HG03060 (cell line): ENCODE measurements at regions not wholly inside any gene's neighbourhood (a gene's known extent, or its start where the extent isn't known, plus 50 kb on each side); places are given as distances from the start of the nearest gene placed in this dataset.

ENCODE experiments used
- ATAC-seq: cut with Tn5 transposase; IDR thresholded peaks from one replicate; pipeline ENCODE4 v1.9.1; 2021; ENCODE audit warnings: low read depth, moderate number of reproducible peaks; ENCODE audit not compliant: unreplicated experiment

- ATAC-seq, result no peak
Measured at GRCh38 chr13:63190742-63191141, 1775.1 kb upstream of the PCDH20 start.

- ATAC-seq, result no peak
Measured at GRCh38 chr13:63190219-63190618, 1774.6 kb upstream of the PCDH20 start.

DNA sequence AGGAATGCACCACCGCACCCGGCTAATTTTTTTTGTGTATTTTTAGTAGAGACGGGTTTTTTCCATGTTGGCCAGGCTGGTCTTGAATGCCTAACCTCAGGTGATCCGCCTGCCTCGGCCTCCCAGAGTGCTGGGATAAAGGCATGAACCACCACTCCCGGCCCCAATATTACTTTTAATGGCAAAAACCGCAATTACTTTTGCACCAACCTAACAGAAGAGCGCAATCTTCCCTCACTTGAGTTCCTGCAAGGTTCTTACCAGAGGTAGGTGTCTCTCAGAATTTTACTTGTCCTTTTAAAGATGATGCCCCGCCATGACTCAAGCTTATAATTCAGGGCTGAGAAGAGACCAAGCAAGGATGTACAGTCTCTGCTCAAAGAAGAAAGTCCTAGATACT is 1774.1 kb upstream of the PCDH20 start:
- ATAC-seq, result no peak

DNA sequence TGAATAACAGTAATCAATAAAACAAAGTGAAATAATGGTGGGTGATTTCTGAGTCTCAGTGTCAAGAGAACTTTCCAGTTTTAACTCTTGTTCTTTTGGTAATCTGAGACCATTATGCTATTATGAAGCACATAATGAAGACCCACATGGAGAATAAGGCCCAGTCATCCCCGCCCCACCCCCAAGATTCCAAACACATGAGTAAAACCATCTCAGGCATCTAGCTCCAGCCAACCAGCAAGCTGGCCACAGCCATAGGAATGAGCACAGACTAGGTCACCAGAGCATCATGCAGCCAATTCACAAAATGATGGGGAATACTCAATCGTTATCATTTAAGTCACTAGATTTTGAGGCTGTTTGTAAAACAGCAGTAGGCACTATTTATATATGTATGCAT is 1769.0 kb upstream of the PCDH20 start:
- ATAC-seq, result no peak

DNA sequence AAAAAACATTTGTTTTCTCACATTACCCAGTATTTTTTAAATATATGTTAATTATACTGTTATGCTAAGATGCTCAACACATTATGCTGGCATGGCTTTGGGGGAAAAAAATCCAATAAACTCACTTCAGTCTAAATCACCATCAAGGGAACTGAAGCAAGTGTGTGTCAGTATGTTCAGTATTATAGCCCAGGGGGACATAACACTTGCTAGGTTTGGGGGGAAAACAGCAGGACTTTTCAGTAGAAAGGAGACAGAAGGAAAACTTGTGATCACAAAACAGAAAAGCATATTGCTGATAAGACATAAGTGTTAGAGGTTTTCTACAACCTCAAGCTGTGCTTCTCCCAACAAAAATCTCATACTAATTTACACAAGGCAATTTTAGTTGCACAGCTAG is 1759.9 kb upstream of the PCDH20 start:
- ATAC-seq, result no peak

DNA sequence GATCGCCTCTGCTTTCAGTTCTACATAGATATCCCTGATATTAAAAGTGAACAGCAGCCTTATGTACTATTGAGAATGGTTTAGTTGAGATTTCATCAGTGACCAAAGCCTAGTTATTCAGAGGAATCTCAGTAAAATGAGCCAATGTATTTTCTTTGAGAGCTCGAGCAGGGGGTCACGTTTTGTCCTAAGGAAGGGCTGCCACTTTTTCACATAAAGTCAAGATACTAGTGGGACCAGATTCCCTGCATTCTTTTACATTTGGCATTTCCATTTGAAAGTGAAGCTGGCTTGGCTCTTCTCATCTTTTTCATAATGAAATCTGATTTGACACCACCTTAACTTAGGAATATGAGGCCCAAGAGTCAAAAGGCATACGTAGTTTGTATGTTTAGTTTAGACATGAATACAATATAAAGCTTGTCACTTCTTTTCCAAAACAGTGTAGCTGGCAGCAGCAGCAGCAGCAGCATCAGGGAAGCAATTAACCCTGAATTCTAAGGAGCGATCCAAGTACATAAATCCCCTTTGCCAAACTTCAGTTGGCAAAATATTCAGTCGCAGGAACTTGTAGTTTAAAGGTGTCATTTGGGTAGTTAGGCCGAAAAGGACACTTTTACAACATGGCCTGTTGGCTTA is 1752.2 kb upstream of the PCDH20 start:
- no peak for ATAC-seq

- no peak for ATAC-seq
Measured at GRCh38 chr13:63166345-63166744, 1750.7 kb upstream of the PCDH20 start.

GRCh38 chr13:63163903-63164302 is 1748.3 kb upstream of the PCDH20 start:
- ATAC-seq, result no peak

DNA sequence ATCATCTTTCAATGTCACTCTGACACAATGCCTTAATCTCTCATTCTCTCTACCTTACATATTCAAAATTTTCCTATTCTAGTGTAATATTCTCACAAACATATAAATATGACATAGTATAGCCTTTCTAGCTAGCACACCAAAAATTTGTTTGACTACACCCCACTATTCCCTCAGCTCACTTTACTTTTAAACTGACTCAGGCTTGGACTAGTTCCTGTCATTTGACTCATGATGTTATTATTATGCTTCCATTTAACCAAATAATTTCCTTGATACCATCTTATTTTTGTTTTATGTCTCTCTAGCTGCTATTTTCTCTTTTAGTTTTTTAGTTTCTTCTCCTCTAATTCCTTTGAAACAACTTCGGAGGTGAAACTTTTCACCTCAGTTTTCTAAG is 1745.6 kb upstream of the PCDH20 start:
- ATAC-seq, result no peak

- no peak for ATAC-seq
Measured at GRCh38 chr13:63156816-63157215, 1741.2 kb upstream of the PCDH20 start.

DNA sequence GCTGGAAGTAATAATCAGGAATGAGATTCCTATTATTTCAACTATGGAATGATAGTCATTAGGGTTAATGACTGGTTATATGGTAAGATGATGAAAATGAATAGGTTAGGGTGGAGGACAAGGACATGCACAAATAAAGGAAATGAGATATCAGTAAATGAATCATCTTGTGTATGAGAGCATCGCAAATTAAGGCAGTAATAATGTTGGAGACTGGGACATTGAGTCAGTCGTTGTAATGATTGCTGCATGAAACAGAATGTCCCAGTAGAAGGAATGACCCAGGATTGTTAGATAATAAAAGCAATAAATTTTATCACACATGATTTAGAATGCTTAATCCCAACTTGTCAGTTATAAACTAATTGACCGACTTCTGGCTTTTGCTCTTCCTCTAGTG is 1733.7 kb upstream of the PCDH20 start:
- no peak for ATAC-seq

DNA sequence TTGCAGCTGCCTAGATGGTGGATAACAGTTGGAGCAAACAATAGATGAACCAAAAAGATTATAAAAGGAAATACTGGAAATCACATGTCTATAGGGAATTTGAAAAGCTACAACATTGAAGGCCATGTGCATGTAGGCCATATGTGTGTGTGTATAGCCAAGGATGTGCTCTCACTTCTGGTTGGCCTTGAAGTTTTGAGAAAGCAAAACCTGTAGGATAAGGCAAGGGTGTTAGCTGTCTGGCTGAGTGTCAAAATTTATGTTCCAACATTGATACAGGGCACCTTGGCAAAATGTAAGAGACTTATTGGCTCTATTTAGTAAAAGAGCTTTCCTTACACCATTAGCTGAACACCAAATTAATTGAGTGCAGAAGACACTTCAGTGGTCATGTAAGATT is 1723.6 kb upstream of the PCDH20 start:
- ATAC-seq, result no peak

DNA sequence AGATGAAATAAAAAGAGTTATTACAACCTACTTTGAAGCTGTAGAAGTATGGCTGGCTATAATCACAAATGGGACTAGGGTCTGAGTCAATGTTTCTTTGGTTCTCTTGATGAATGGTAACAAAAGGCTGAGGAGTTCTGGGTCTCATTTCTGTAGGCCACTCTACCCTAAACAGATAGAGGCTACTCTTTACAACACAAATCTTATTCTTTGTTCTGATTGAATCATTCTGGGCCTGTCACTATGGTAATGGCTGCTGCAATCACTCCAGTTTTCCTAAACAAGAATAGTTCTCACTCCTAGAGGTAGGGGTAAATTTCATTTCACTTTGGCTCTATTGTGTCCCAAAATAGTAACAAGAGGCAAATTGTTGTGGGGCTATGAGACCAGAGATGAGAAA is 1714.3 kb upstream of the PCDH20 start:
- ATAC-seq, result no peak

- no peak for ATAC-seq
Measured at GRCh38 chr13:63128716-63129115, 1713.1 kb upstream of the PCDH20 start.

GRCh38 chr13:63124863-63125262 is 1709.2 kb upstream of the PCDH20 start:
- ATAC-seq, result no peak

GRCh38 chr13:63120883-63121282 is 1705.2 kb upstream of the PCDH20 start:
- no peak for ATAC-seq

DNA sequence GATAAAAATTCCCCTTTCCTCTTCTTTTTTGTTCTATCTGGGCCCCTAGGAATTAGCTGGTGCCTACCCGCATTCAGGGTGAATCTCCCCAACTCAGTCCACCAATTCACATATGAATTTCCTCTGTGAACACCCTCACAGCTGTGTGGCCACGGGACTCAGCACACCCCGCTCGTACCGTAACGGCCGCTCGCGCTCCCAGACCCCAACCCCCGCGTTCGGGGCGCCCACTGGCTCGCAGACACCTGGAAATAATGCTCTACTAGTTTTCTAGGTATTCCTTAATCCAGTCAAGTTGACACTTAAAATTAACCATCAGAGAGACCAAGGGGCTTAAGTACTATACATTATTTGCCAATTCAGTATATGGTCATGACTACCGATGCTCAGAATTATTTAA is 1702.1 kb upstream of the PCDH20 start:
- ATAC-seq, result no peak

- ATAC-seq, result no peak
Measured at GRCh38 chr13:63112799-63113395, 1697.2 kb upstream of the PCDH20 start.

DNA sequence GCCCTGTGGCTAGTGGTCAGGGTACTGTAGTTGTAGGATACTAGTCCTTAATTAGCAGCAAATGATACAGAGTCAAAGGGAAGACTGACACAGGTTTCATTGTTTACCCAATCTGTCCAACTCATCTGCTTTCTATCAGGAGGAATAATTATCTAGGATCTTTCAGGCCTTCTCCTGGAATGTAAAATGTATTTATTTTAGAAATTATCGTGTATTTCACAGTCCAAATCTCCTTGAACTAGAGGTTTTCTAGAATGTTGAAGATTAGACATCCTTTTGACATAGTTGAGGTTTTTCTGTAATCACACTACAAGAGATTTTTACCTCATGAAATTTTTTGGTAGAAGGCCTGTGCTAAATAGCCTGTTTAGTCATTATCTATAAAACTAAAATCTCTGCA is 1694.8 kb upstream of the PCDH20 start:
- no peak for ATAC-seq

DNA sequence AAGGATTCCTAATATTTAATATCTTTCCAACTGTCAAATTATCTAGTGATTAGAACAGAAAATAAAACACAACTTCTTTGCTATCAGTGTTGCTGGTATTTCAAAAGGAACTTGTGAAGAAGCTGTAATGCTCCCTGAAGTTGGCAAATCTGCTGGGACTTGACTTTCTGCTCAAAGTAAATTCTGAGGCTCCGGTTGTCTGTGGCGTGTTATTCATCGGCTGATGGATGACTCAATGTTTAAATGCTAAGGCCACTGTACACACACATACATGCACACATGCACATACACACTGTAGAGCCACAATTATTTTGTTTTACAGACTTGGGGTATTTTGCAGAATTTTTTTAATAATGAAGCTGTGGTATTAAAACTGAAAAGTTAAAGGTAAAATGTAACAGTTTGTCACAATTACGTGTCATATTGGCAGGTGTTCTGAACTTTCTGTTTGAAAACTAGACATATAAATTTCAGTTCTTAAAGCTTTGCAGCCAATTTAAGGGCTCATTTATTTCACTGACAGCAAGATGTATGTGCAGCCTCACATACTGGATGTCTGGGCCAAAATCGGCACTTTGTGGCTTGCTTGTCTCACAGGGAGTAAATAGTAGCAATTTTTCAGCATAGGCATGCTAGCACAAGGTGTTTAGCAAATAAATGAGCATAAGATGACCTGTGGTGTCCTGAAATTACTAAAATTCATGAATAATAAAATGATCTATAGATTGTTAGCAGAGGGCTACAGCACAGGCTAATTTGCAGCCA is 1691.7 kb upstream of the PCDH20 start:
- ATAC-seq, result no peak

DNA sequence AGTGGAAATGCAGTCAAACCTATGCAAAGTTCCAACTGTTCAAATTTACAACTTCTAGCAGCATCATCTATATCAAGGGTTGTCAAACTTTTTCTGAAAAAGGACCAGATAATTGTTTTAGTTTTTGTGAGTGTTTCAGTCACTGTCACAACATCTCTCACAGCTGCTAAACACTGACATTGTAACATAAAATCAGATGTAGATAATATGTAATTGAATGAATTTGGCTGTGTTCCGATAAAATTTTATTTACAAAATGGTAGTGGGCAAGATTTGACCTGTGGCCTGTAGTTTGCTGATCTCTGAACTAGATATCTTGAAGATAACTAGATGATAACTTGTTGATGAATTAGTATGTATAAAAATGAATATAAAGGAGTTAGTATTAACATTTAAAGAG is 1679.1 kb upstream of the PCDH20 start:
- no peak for ATAC-seq

- ATAC-seq, result no peak
Measured at GRCh38 chr13:63093907-63094469, 1678.3 kb upstream of the PCDH20 start.
